H9 (cell line): ENCODE measurements at regions not wholly inside any gene's neighbourhood (a gene's known extent, or its start where the extent isn't known, plus 50 kb on each side); places are given as distances from the start of the nearest gene placed in this dataset.

Experiments used
- DNase-seq: peaks from one replicate; pipeline ENCODE4 v3.0.0-alpha.2; 2017
- H2AFZ ChIP-seq: one replicate; pipeline ENCODE4 v1.6.1; 2013; ENCODE audit warnings: mild to moderate bottlenecking, low read length, control low read depth, moderate library complexity
- H2AK5ac ChIP-seq: 2 replicates; pipeline ENCODE4 v1.6.1; 2013; ENCODE audit warnings: low read length, control low read depth, mixed read lengths; ENCODE audit not compliant: insufficient read length
- H2BK120ac ChIP-seq: one replicate; pipeline ENCODE4 v1.6.1; 2013; ENCODE audit warnings: low read depth, mild to moderate bottlenecking, low read length, control low read depth, inconsistent platforms; ENCODE audit not compliant: poor library complexity, severe bottlenecking
- H2BK12ac ChIP-seq: 2 replicates; pipeline ENCODE4 v1.6.1; 2013; ENCODE audit warnings: low read length, control low read depth, mixed read lengths, low read depth; ENCODE audit not compliant: insufficient read length
- H2BK15ac ChIP-seq: 2 replicates; pipeline ENCODE4 v1.6.1; 2013; ENCODE audit warnings: low read depth, low read length, control low read depth
- H2BK20ac ChIP-seq: one replicate; pipeline ENCODE4 v1.6.1; 2013; ENCODE audit warnings: low read depth, mild to moderate bottlenecking, low read length, control low read depth, inconsistent platforms; ENCODE audit not compliant: poor library complexity, severe bottlenecking
- H2BK5ac ChIP-seq: 2 replicates; pipeline ENCODE4 v1.6.1; 2013; ENCODE audit warnings: low read length, control low read depth, mixed read lengths; ENCODE audit not compliant: insufficient read length
- H3K14ac ChIP-seq: 2 replicates; pipeline ENCODE4 v1.6.1; 2013; ENCODE audit warnings: low read length, control low read depth; ENCODE audit not compliant: insufficient read depth
- H3K18ac ChIP-seq: 2 replicates; pipeline ENCODE4 v1.6.1; 2013; ENCODE audit warnings: low read depth, mild to moderate bottlenecking, mixed read lengths, low read length, control low read depth; ENCODE audit not compliant: insufficient read length
- H3K23ac ChIP-seq: 2 replicates; pipeline ENCODE4 v1.6.1; 2013; ENCODE audit warnings: low read length, control low read depth, mixed read lengths, low read depth; ENCODE audit not compliant: insufficient read length
- H3K23me2 ChIP-seq: 2 replicates; pipeline ENCODE4 v1.6.1; 2013; ENCODE audit warnings: low read depth, mild to moderate bottlenecking, mixed read lengths, low read length, control low read depth; ENCODE audit not compliant: insufficient read length, poor library complexity, severe bottlenecking
- H3K27ac ChIP-seq: 2 replicates; pipeline ENCODE4 v1.5.1; 2013; ENCODE audit warnings: low read length, control low read depth, mixed read lengths, low read depth; ENCODE audit not compliant: insufficient read length
- H3K27me3 ChIP-seq: 2 replicates; pipeline ENCODE4 v1.6.1; 2013; ENCODE audit warnings: low read length, control low read depth, inconsistent platforms; ENCODE audit not compliant: insufficient read depth
- H3K4ac ChIP-seq: 2 replicates; pipeline ENCODE4 v1.6.1; 2013; ENCODE audit warnings: low read depth, mild to moderate bottlenecking, control low read depth, inconsistent platforms, low read length, moderate library complexity
- H3K4me1 ChIP-seq: 2 replicates; pipeline ENCODE4 v1.6.1; 2013; ENCODE audit warnings: low read length, control low read depth, inconsistent platforms; ENCODE audit not compliant: insufficient read depth
- H3K4me2 ChIP-seq: 2 replicates; pipeline ENCODE4 v1.6.1; 2013; ENCODE audit warnings: low read length, control low read depth, mixed read lengths; ENCODE audit not compliant: insufficient read length, insufficient read depth
- H3K56ac ChIP-seq: 2 replicates; pipeline ENCODE4 v1.6.1; 2013; ENCODE audit warnings: low read depth, mild to moderate bottlenecking, mixed read lengths, low read length, control low read depth; ENCODE audit not compliant: insufficient read length
- H3K79me1 ChIP-seq: 2 replicates; pipeline ENCODE4 v1.6.1; 2013; ENCODE audit warnings: low read depth, mild to moderate bottlenecking, moderate library complexity, low read length, control low read depth, inconsistent platforms; ENCODE audit not compliant: insufficient read depth, poor library complexity, severe bottlenecking
- H3K79me2 ChIP-seq: 2 replicates; pipeline ENCODE4 v1.6.1; 2013; ENCODE audit warnings: low read length, control low read depth, inconsistent platforms; ENCODE audit not compliant: insufficient read depth
- H3K9ac ChIP-seq: 2 replicates; pipeline ENCODE4 v1.6.1; 2013; ENCODE audit warnings: low read length, control low read depth, mixed read lengths; ENCODE audit not compliant: insufficient read length; ENCODE audit errors: extremely low read depth
- H3K9me3 ChIP-seq: one replicate; pipeline ENCODE4 v1.6.1; 2013; ENCODE audit warnings: low read depth, low read length, inconsistent platforms; ENCODE audit not compliant: control insufficient read depth
- H3T11ph ChIP-seq: one replicate; pipeline ENCODE4 v1.6.1; 2013; ENCODE audit warnings: mild to moderate bottlenecking, low read length, control low read depth, inconsistent platforms
- H4K20me1 ChIP-seq: one replicate; pipeline ENCODE4 v1.6.1; 2013; ENCODE audit not compliant: control insufficient read depth, insufficient read length, insufficient read depth
- H4K5ac ChIP-seq: 2 replicates; pipeline ENCODE4 v1.6.1; 2013; ENCODE audit warnings: low read depth, mild to moderate bottlenecking, mixed read lengths, low read length, control low read depth; ENCODE audit not compliant: insufficient read length
- H4K8ac ChIP-seq: replicated peaks from 2 replicates; pipeline ENCODE4 v1.6.1; 2013; ENCODE audit warnings: low read length, control low read depth, mixed read lengths, low read depth; ENCODE audit not compliant: insufficient read length
- H4K91ac ChIP-seq: 2 replicates; pipeline ENCODE4 v1.6.1; 2013; ENCODE audit warnings: low read depth, mild to moderate bottlenecking, moderate library complexity, mixed read lengths, low read length, control low read depth; ENCODE audit not compliant: insufficient read length
- H3K27ac Mint-ChIP-seq, 3 experiments: 2 replicates in 2 of 3; 3 replicates in 1 of 3; pipeline ENCODE4 v1.8.0; 2020 to 2021; ENCODE audit warnings: mixed read lengths in 3 of 3, mild to moderate bottlenecking in 1 of 3, moderate library complexity in 1 of 3
- H3K27me3 Mint-ChIP-seq: 2 replicates; pipeline ENCODE4 v1.8.0; 2021; ENCODE audit warnings: low read depth, mild to moderate bottlenecking, moderate library complexity, mixed read lengths
- H3K36me3 Mint-ChIP-seq, 3 experiments: 2 replicates in 2 of 3; 3 replicates in 1 of 3; pipeline ENCODE4 v1.8.0; 2020 to 2021; ENCODE audit warnings: low read depth in 3 of 3, mixed read lengths in 3 of 3; ENCODE audit not compliant: insufficient read depth in 1 of 3
- H3K4me1 Mint-ChIP-seq, 2 experiments: 2 replicates each; pipeline ENCODE4 v1.8.0; 2020; ENCODE audit warnings: mixed read lengths in 2 of 2
- H3K4me3 Mint-ChIP-seq, 2 experiments: 2 replicates in 1 of 2; 3 replicates in 1 of 2; pipeline ENCODE4 v1.8.0; 2020 to 2021; ENCODE audit warnings: mild to moderate bottlenecking in 2 of 2, mixed read lengths in 2 of 2, moderate library complexity in 1 of 2
- H3K9me3 Mint-ChIP-seq, 2 experiments: 2 replicates in 1 of 2; 3 replicates in 1 of 2; pipeline ENCODE4 v1.8.0; 2020; ENCODE audit warnings: mild to moderate bottlenecking in 2 of 2, mixed read lengths in 2 of 2, moderate library complexity in 1 of 2
- CTCF ChIP-seq: fragments of 200-600 bp; sonication (generic); conservative IDR thresholded peaks from 3 replicates; pipeline ENCODE4 v1.8.0; 2021; ENCODE audit warnings: antibody characterized with exemption, mild to moderate bottlenecking
- WGBS: extraction: QIAGEN DNeasy Blood & Tissue Kit; methylation state at CpG from one replicate; pipeline ENCODE4 v1.1.7; 2013; ENCODE audit warnings: missing lambda C conversion rate, low lambda C conversion rate, mixed read lengths; ENCODE audit not compliant: insufficient read length; ENCODE audit errors: extremely low coverage; 5-methylcytosine and 5-hydroxymethylcytosine counted together

- peaks cover 0 to 11% (median 2%) of the 10 kb centered on the region in 3 experiments; a peak in 4 of 7 replicates for H3K36me3 Mint-ChIP-seq
- no CpG with 5 or more reads among the region's 6 CpGs for WGBS
- H3K4ac ChIP-seq = no peak overlapping the region
- H2BK15ac ChIP-seq = no peak overlapping the region
- no peak overlapping the region for H2BK20ac ChIP-seq
- H3T11ph ChIP-seq = no peak overlapping the region
- no peak overlapping the region for H3K18ac ChIP-seq
- no peak overlapping the region for H2AK5ac ChIP-seq
- H3K27me3 ChIP-seq = no peaks in the 10 kb centered on the region
- no peak overlapping the region for H3K14ac ChIP-seq
- no peaks in the 10 kb centered on the region for H3K9me3 ChIP-seq
- H3K27ac ChIP-seq = no peak overlapping the region
- H3K4me1 Mint-ChIP-seq = no peaks in the 10 kb centered on the region
- TF ChIP-seq CTCF = no peak
- H3K9me3 Mint-ChIP-seq = peaks cover 6 to 15% of the 10 kb centered on the region in 2 experiments
- H4K8ac ChIP-seq = no peak overlapping the region
- H3K79me2 ChIP-seq = no peaks in the 10 kb centered on the region
- H4K91ac ChIP-seq = no peak overlapping the region
- no peaks in the 10 kb centered on the region for H3K23me2 ChIP-seq
- H4K5ac ChIP-seq = no peak overlapping the region
- H3K4me1 ChIP-seq = no peaks in the 10 kb centered on the region
- no peaks in the 10 kb centered on the region for H3K79me1 ChIP-seq
- no peaks in the 10 kb centered on the region for H4K20me1 ChIP-seq
- H3K23ac ChIP-seq = no peak overlapping the region
- no peak overlapping the region for H3K4me3 Mint-ChIP-seq
- no peak overlapping the region for H3K9ac ChIP-seq
- no peak overlapping the region for H3K56ac ChIP-seq
- no peak overlapping the region for H2BK120ac ChIP-seq
- no peak overlapping the region for H2BK5ac ChIP-seq
- H3K27ac Mint-ChIP-seq = no peak overlapping the region
- H2AFZ ChIP-seq = no peak overlapping the region
- no peak overlapping the region for H3K4me2 ChIP-seq
- no peak for DNase-seq
- H2BK12ac ChIP-seq = no peak overlapping the region
- H3K27me3 Mint-ChIP-seq = peaks cover 7% of the 10 kb centered on the region
Measured at GRCh38 chr6:168793649-168794048, 352.7 kb downstream of the SMOC2 start.
